ENCODE measurements at regions not wholly inside any gene's neighbourhood (a gene's known extent, or its start where the extent isn't known, plus 50 kb on each side); places are given as distances from the start of the nearest gene placed in this dataset.

DNA sequence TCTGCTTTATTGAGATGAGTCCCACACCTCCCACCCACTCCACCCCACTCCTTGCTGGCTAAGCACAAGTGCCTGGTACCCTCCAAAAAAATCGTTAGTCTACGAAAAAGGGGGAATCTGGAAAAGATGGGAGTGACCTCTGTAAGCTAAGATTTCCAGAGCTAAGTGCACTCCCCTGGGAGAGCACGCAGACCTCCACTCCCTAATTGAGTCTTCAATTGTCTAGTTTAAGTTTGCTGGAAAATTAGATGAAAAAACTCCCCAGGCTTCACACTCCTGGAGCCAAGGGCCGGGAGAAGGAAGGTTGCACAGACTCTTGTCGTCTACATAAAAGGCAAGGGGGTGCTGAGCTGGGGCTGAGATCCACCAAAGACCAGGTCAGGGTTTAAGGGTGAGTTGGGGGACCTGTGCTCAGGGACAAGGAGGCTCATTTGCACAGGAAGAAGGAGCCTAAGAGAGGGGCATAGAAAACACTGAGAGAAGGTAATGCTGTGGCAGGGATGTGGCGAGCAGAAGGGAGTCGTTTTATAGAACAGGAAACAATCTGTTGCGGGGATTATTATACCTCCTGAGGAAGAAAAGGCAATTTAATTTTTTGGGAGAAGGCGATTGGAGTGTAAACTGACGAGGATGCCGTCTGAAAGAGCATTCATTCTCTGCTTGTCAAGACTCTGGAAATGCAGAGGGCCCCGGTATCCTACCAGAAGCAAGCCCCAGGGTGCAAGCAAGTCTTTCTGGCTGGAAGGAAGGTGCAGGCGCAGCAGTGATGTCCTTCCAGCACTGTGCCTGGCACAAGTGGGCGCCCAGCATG, 126.5 kb upstream of the DLG1 start:
- H3K4me3 ChIP-seq: no peak overlapping the region
- H3K4me2 ChIP-seq: no peak overlapping the region
- H4K20me1 ChIP-seq (ENCODE audit: insufficient read depth, poor library complexity, severe bottlenecking): no peaks in the 10 kb centered on the region
- no peaks in the 10 kb centered on the region for H3K9me3 ChIP-seq (ENCODE audit: low read depth)
- no peaks in the 10 kb centered on the region for H3K36me3 ChIP-seq (replicated peaks; ENCODE audit: insufficient read depth, low read depth)
- DNase-seq (ENCODE audit: low spot score): no peak
- peak overlapping the region; percentile 79 for H3K27ac ChIP-seq
- no peaks in the 10 kb centered on the region for H3K79me2 ChIP-seq
- WGBS (ENCODE audit: low lambda C conversion rate, missing lambda C conversion rate): 73% methylated on average over 14 of the region's 14 CpGs
- H2AFZ ChIP-seq: no peak overlapping the region
- peaks cover 40% of the 10 kb centered on the region for H3K4me1 ChIP-seq (ENCODE audit: insufficient read depth)
- H3K9me2 ChIP-seq (replicated peaks; ENCODE audit: insufficient read depth): no peaks in the 10 kb centered on the region
- TF ChIP-seq EZH2phosphoT487 (IDR thresholded peaks at IDR 0.05; ENCODE audit: low read depth, severe bottlenecking, unreplicated experiment) (no peak), EZH2 (IDR thresholded peaks at IDR 0.05; ENCODE audit: borderline replicate concordance) (no peak)
- TF ChIP-seq, protein P1, sequence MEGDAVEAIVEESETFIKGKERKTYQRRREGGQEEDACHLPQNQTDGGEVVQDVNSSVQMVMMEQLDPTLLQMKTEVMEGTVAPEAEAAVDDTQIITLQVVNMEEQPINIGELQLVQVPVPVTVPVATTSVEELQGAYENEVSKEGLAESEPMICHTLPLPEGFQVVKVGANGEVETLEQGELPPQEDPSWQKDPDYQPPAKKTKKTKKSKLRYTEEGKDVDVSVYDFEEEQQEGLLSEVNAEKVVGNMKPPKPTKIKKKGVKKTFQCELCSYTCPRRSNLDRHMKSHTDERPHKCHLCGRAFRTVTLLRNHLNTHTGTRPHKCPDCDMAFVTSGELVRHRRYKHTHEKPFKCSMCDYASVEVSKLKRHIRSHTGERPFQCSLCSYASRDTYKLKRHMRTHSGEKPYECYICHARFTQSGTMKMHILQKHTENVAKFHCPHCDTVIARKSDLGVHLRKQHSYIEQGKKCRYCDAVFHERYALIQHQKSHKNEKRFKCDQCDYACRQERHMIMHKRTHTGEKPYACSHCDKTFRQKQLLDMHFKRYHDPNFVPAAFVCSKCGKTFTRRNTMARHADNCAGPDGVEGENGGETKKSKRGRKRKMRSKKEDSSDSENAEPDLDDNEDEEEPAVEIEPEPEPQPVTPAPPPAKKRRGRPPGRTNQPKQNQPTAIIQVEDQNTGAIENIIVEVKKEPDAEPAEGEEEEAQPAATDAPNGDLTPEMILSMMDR (IDR thresholded peaks at IDR 0.05; ENCODE audit: poor library complexity): no peak
- H3K27me3 ChIP-seq: no peaks in the 10 kb centered on the region

DNA sequence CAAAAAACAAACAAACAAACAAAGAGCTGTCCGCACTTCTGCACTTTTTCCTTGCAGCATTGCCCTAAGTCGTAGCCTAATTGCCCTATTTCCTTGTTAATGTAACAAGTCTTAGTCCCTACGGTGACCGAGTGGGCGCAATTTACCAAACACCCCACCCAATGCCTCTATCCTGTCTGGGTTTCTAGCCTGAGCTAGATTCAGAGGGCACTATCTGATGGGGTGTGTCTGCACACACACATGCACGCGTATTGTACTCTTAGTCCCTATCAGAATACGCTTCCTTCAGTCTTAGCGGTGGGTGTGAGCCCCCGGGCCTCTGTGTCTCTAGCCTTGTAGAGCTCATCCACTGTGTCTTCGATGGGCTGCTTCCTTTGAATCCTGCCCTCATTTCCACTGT, 125.9 kb upstream of the DLG1 start:
- no peak for DNase-seq (ENCODE audit: low spot score)
- Histone ChIP-seq H3K4me1 (ENCODE audit: insufficient read depth) (peaks cover 36% of the 10 kb centered on the region), H3K9me2 (replicated peaks; ENCODE audit: insufficient read depth) (no peaks in the 10 kb centered on the region), H3K27ac (no peak overlapping the region), H3K4me3 (no peak overlapping the region), H4K20me1 (ENCODE audit: insufficient read depth, poor library complexity, severe bottlenecking) (no peaks in the 10 kb centered on the region), H2AFZ (no peak overlapping the region), H3K79me2 (no peaks in the 10 kb centered on the region), H3K36me3 (replicated peaks; ENCODE audit: insufficient read depth, low read depth) (no peaks in the 10 kb centered on the region), H3K4me2 (no peak overlapping the region), H3K9me3 (ENCODE audit: low read depth) (no peaks in the 10 kb centered on the region), H3K27me3 (no peaks in the 10 kb centered on the region)
- TF ChIP-seq EZH2phosphoT487 (IDR thresholded peaks at IDR 0.05; ENCODE audit: low read depth, severe bottlenecking, unreplicated experiment) (no peak), EZH2 (IDR thresholded peaks at IDR 0.05; ENCODE audit: borderline replicate concordance) (no peak)
- TF ChIP-seq, protein P1 (IDR thresholded peaks at IDR 0.05; ENCODE audit: poor library complexity): no peak
- 75% methylated on average over 11 of the region's 11 CpGs for WGBS (ENCODE audit: low lambda C conversion rate, missing lambda C conversion rate)

DNA sequence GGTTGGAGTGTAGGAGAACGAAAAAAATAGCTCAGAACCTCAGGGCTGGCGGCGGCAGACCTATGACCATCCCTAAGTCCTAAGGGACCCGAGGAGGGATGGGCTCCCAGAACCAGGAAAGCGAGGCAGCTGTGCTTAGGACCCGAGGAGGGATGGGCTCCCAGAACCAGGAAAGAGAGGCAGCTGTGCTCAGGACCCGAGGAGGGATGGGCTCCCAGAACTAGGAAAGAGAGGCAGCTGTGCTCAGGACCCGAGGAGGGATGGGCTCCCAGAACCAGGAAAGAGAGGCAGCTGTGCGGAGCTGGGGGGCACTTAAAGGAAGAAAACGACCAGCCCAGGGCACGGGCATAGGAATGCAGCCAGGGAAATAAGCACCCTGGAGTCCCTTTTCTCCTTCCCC, 125.0 kb upstream of the DLG1 start:
- Histone ChIP-seq H4K20me1 (ENCODE audit: insufficient read depth, poor library complexity, severe bottlenecking) (no peaks in the 10 kb centered on the region), H3K79me2 (no peaks in the 10 kb centered on the region), H3K27me3 (no peaks in the 10 kb centered on the region), H3K9me2 (replicated peaks; ENCODE audit: insufficient read depth) (no peaks in the 10 kb centered on the region), H3K4me2 (no peak overlapping the region), H3K4me3 (no peak overlapping the region), H3K4me1 (ENCODE audit: insufficient read depth) (peaks cover 27% of the 10 kb centered on the region), H2AFZ (no peak overlapping the region), H3K27ac (no peak overlapping the region), H3K36me3 (replicated peaks; ENCODE audit: insufficient read depth, low read depth) (no peaks in the 10 kb centered on the region), H3K9me3 (ENCODE audit: low read depth) (no peaks in the 10 kb centered on the region)
- DNase-seq (ENCODE audit: low spot score): no peak
- TF ChIP-seq EZH2phosphoT487 (IDR thresholded peaks at IDR 0.05; ENCODE audit: low read depth, severe bottlenecking, unreplicated experiment) (no peak), EZH2 (IDR thresholded peaks at IDR 0.05; ENCODE audit: borderline replicate concordance) (no peak)
- TF ChIP-seq, protein P1 (IDR thresholded peaks at IDR 0.05; ENCODE audit: poor library complexity): no peak
- WGBS (ENCODE audit: low lambda C conversion rate, missing lambda C conversion rate): 90% methylated on average over 11 of the region's 11 CpGs

Measured in hepatocyte (in vitro differentiated cells).